ENCODE measurements at regions not wholly inside any gene's neighbourhood (a gene's known extent, or its start where the extent isn't known, plus 50 kb on each side); places are given as distances from the start of the nearest gene placed in this dataset.
"Not testable (repeated sequence)": the region's sequence is repeated elsewhere in the genome, so short reads cannot be mapped to it uniquely, and the experiment has no call there.

- DNase-seq: no peak
Measured at GRCh38 chr1:68677684-68678351, 180.9 kb upstream of the DEPDC1 start.

- no peak for DNase-seq
Measured at GRCh38 chr1:68696221-68696620, 199.3 kb upstream of the DEPDC1 start.

- DNase-seq: no peak
Measured at GRCh38 chr1:68703921-68704354, 207.1 kb upstream of the DEPDC1 start.

- DNase-seq: no peak
Measured at GRCh38 chr1:68704800-68705443, 208.0 kb upstream of the DEPDC1 start.

GRCh38 chr1:68705466-68705865, 208.6 kb upstream of the DEPDC1 start:
- no peak for DNase-seq

GRCh38 chr1:68706639-68707317, 209.9 kb upstream of the DEPDC1 start:
- no peak for DNase-seq

GRCh38 chr1:68717330-68717729, 220.4 kb upstream of the DEPDC1 start:
- DNase-seq: no peak

GRCh38 chr1:68720476-68720875, 223.6 kb upstream of the DEPDC1 start:
- DNase-seq: no peak

- DNase-seq: no peak
Measured at GRCh38 chr1:68723791-68724190, 226.9 kb upstream of the DEPDC1 start.

- DNase-seq: no peak
Measured at GRCh38 chr1:68725001-68725752, 228.3 kb upstream of the DEPDC1 start.

- not testable (repeated sequence) for DNase-seq
Measured at GRCh38 chr1:68739486-68739885, 242.6 kb upstream of the DEPDC1 start.

- no peak for DNase-seq
Measured at GRCh38 chr1:68745011-68745410, 248.1 kb upstream of the DEPDC1 start.

GRCh38 chr1:68745451-68745850, 248.6 kb upstream of the DEPDC1 start:
- no peak for DNase-seq

GRCh38 chr1:68746378-68746777, 249.5 kb upstream of the DEPDC1 start:
- no peak for DNase-seq

- no peak for DNase-seq
Measured at GRCh38 chr1:68751723-68752122, 254.8 kb upstream of the DEPDC1 start.

- no peak for DNase-seq
Measured at GRCh38 chr1:68758666-68759209, 261.9 kb upstream of the DEPDC1 start.

GRCh38 chr1:68767941-68768340, 271.1 kb upstream of the DEPDC1 start:
- DNase-seq: no peak

- no peak for DNase-seq
Measured at GRCh38 chr1:68770817-68771216, 273.9 kb upstream of the DEPDC1 start.

GRCh38 chr1:68777851-68778250, 281.0 kb upstream of the DEPDC1 start:
- DNase-seq: no peak

- not testable (repeated sequence) for DNase-seq
Measured at GRCh38 chr1:68779841-68780240, 283.0 kb upstream of the DEPDC1 start.

GRCh38 chr1:68780919-68781318, 284.0 kb upstream of the DEPDC1 start:
- no peak for DNase-seq

- DNase-seq: no peak
Measured at GRCh38 chr1:68782890-68783289, 286.0 kb upstream of the DEPDC1 start.

GRCh38 chr1:68785328-68785727, 288.4 kb upstream of the DEPDC1 start:
- no peak for DNase-seq
